CD14-positive monocyte (primary cell): ENCODE measurements at regions not wholly inside any gene's neighbourhood (a gene's known extent, or its start where the extent isn't known, plus 50 kb on each side); places are given as distances from the start of the nearest gene placed in this dataset.

Source experiments
- DNase-seq, 3 donors: peaks; one replicate each; pipeline ENCODE4 v3.0.0-alpha.2; 2011 to 2022
- H2AFZ ChIP-seq: 2 replicates; pipeline ENCODE4 v1.6.0; 2012; ENCODE audit warnings: mild to moderate bottlenecking, low read depth, low read length, inconsistent platforms; ENCODE audit not compliant: insufficient read depth, poor library complexity, severe bottlenecking
- H3K27ac ChIP-seq, 2 donors: 1 replicate in 1 of 2; 2 replicates in 1 of 2; pipeline ENCODE4 v1.5.1; 2012 to 2013; ENCODE audit warnings: low read length in 2 of 2, control low read depth in 1 of 2, inconsistent platforms in 1 of 2, low read depth in 1 of 2, mild to moderate bottlenecking in 1 of 2
- H3K27me3 ChIP-seq, 2 donors: one replicate each; pipeline versions ENCODE4 v1.6.0 to v1.6.1; 2011 to 2013; ENCODE audit warnings: low read length in 2 of 2; ENCODE audit not compliant: control insufficient read depth in 2 of 2, insufficient read depth in 2 of 2
- H3K36me3 ChIP-seq, 2 donors: replicated peaks in 1 of 2; 1 replicate in 1 of 2; 2 replicates in 1 of 2; pipeline versions ENCODE4 v1.5.1 to v1.6.1; 2012 to 2013; ENCODE audit warnings: low read length in 2 of 2, control low read depth in 1 of 2, inconsistent platforms in 1 of 2, mild to moderate bottlenecking in 1 of 2; ENCODE audit not compliant: insufficient read depth in 2 of 2, control insufficient read depth in 1 of 2
- H3K4me1 ChIP-seq, 2 donors: 1 replicate in 1 of 2; 2 replicates in 1 of 2; pipeline versions ENCODE4 v1.5.1 to v1.6.1; 2012 to 2013; ENCODE audit warnings: low read length in 2 of 2, control low read depth in 1 of 2, inconsistent platforms in 1 of 2, mild to moderate bottlenecking in 1 of 2, moderate library complexity in 1 of 2; ENCODE audit not compliant: insufficient read depth in 2 of 2, control insufficient read depth in 1 of 2
- H3K4me2 ChIP-seq: replicated peaks from 2 replicates; pipeline ENCODE3; 2012; ENCODE audit warnings: low read length, moderate library complexity, mild to moderate bottlenecking; ENCODE audit not compliant: poor library complexity, severe bottlenecking; ENCODE audit errors: extremely low read depth
- H3K4me3 ChIP-seq, 3 experiments: fragments of 200-600 bp in 1 of 3; sonication (generic) in 1 of 3; replicated peaks in 1 of 3; 1 replicate in 2 of 3; 2 replicates in 1 of 3; pipeline ENCODE4 v1.5.1; 2011 to 2013; ENCODE audit warnings: low read length in 3 of 3, mild to moderate bottlenecking in 3 of 3, control low read depth in 2 of 3, low read depth in 2 of 3, inconsistent platforms in 1 of 3, moderate library complexity in 1 of 3
- H3K79me2 ChIP-seq: 2 replicates; pipeline ENCODE4 v1.6.0; 2012; ENCODE audit warnings: mild to moderate bottlenecking, control low read depth, inconsistent platforms, low read length, moderate library complexity; ENCODE audit not compliant: insufficient read depth
- H3K9ac ChIP-seq: 2 replicates; pipeline ENCODE4 v1.6.0; 2017; ENCODE audit warnings: low read length, mild to moderate bottlenecking; ENCODE audit not compliant: insufficient read depth, poor library complexity, severe bottlenecking
- H3K9me3 ChIP-seq, 2 donors: replicated peaks in 1 of 2; 1 replicate in 1 of 2; 2 replicates in 1 of 2; pipeline versions ENCODE4 v1.5.1 to v1.6.1; 2012 to 2013; ENCODE audit warnings: low read length in 2 of 2, control low read depth in 1 of 2; ENCODE audit not compliant: control insufficient read depth in 1 of 2, insufficient read depth in 1 of 2
- H4K20me1 ChIP-seq: 2 replicates; pipeline ENCODE4 v1.6.0; 2012; ENCODE audit warnings: mild to moderate bottlenecking, low read length, control low read depth, moderate library complexity; ENCODE audit not compliant: insufficient read depth
- H3K27ac Mint-ChIP-seq, 7 donors: one replicate each; pipeline ENCODE4 v1.8.0; 2020; ENCODE audit warnings: mild to moderate bottlenecking in 7 of 7, mixed read lengths in 7 of 7, moderate library complexity in 6 of 7, inconsistent platforms in 2 of 7
- H3K27me3 Mint-ChIP-seq, 3 donors: one replicate each; pipeline ENCODE4 v1.8.0; 2021 to 2022; ENCODE audit warnings: low read depth in 3 of 3, mild to moderate bottlenecking in 3 of 3, mixed read lengths in 3 of 3, moderate library complexity in 3 of 3, inconsistent platforms in 1 of 3
- H3K36me3 Mint-ChIP-seq, 2 donors: one replicate each; pipeline ENCODE4 v1.8.0; 2020; ENCODE audit warnings: mixed read lengths in 2 of 2, inconsistent platforms in 1 of 2, mild to moderate bottlenecking in 1 of 2
- H3K4me1 Mint-ChIP-seq: one replicate; pipeline ENCODE4 v1.8.0; 2020; ENCODE audit warnings: mild to moderate bottlenecking, mixed read lengths
- H3K4me3 Mint-ChIP-seq, 2 donors: one replicate each; pipeline ENCODE4 v1.8.0; 2020; ENCODE audit warnings: mild to moderate bottlenecking in 2 of 2, mixed read lengths in 2 of 2, moderate library complexity in 1 of 2
- H3K9me3 Mint-ChIP-seq, 7 donors: one replicate each; pipeline ENCODE4 v1.8.0; 2020 to 2022; ENCODE audit warnings: mixed read lengths in 7 of 7, mild to moderate bottlenecking in 6 of 7, moderate library complexity in 6 of 7, inconsistent platforms in 2 of 7
- WGBS: methylation state at CpG from one replicate; pipeline ENCODE4 v1.1.5; 2013; ENCODE audit warnings: missing lambda C conversion rate; ENCODE audit not compliant: insufficient coverage; 5-methylcytosine and 5-hydroxymethylcytosine counted together
- intact Hi-C, 2 donors: fragments of 100-400 bp; cut with micrococcal nuclease; formaldehyde crosslinking; loops; one replicate each; pipeline versions ENCODE4 v1.15.0 to v1.15.1; 2023
- TF ChIP-seq, protein P1 (sequence below): fragments of 200-600 bp; IDR thresholded peaks from one replicate; pipeline ENCODE4 v1.8.0; 2022; ENCODE audit warnings: antibody characterized with exemption, mild to moderate bottlenecking

DNA sequence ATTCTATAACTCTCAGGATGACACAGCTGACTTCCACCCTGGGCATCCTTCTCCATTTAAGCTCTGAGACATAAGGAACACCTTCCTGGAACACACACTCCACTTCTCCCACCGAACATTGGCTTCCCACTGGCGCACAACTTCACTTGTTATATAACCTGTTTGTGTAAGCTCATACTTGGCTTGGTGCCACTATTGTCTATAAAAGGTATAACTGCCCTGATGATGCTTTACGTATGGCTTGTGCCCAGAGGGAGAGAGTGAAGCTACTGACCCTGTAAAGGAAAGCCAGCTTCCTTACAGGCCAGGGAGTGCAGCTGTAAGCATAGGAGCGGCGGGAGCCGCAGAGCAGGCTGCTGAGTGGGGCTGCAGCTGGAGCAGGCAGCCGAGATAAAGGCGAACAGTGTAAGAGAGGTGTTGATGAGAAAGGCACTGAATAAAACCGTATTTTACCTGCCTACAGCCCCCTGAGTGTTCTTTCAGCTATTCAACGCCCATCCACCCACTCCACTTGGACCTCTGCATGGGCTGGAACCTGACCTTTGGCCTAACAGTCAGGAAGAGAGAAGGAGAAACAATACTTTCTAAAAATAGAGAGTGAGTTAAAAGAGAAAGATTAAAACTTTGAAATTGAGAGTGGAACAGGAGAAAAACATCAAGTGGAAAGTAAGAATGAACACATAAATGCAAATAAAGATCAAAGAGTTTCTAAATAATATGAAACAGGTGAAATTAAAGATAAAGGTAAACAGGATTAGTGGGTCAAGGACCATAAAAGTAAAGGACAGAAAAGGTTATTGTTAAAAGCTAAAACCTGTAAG is 252.1 kb upstream of the ARHGAP42 start:
- 100% methylated on average over 1 of the region's 10 CpGs for WGBS
- no peaks in the 10 kb centered on the region for H3K27me3 Mint-ChIP-seq

DNA sequence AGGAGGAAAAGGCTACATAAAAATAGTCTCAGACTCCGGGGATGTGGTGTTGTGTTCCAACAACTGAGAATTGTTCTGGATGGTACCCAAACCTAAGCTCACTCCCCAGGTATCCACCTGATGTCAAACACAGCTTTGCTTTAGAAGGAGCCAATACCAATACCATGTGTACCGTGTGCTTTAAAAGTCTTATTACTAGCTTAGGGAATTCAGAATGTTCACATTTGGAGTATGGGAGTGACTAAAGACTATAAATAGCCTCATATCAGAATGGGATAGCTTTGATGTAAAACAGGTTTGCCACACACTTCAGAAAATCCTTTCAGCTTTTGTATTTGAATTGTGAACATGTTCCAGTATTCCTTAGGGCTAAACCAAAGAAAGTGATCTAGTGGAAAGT is 248.7 kb upstream of the ARHGAP42 start:
- H3K4me3 Mint-ChIP-seq = no peak overlapping the region

More for the DNA sequence above, 252.1 kb upstream of the ARHGAP42 start:
- Mint-ChIP-seq H3K36me3 (no peaks in the 10 kb centered on the region), H3K4me3 (no peak overlapping the region), H3K4me1 (no peaks in the 10 kb centered on the region), H3K27ac (no peak overlapping the region), H3K9me3 (peaks cover 0 to 9% (median 4%) of the 10 kb centered on the region in 7 donors)
- Histone ChIP-seq H3K27ac (no peak overlapping the region), H3K27me3 (no peaks in the 10 kb centered on the region), H3K36me3 (no peaks in the 10 kb centered on the region), H3K9ac (no peak overlapping the region), H3K4me1 (no peaks in the 10 kb centered on the region), H3K9me3 (peaks cover 0 to 5% of the 10 kb centered on the region in 2 donors), H2AFZ (no peak overlapping the region), H3K4me2 (no peak overlapping the region), H3K79me2 (no peaks in the 10 kb centered on the region), H4K20me1 (no peaks in the 10 kb centered on the region), H3K4me3 (no peak overlapping the region)
- TF ChIP-seq, protein P1, sequence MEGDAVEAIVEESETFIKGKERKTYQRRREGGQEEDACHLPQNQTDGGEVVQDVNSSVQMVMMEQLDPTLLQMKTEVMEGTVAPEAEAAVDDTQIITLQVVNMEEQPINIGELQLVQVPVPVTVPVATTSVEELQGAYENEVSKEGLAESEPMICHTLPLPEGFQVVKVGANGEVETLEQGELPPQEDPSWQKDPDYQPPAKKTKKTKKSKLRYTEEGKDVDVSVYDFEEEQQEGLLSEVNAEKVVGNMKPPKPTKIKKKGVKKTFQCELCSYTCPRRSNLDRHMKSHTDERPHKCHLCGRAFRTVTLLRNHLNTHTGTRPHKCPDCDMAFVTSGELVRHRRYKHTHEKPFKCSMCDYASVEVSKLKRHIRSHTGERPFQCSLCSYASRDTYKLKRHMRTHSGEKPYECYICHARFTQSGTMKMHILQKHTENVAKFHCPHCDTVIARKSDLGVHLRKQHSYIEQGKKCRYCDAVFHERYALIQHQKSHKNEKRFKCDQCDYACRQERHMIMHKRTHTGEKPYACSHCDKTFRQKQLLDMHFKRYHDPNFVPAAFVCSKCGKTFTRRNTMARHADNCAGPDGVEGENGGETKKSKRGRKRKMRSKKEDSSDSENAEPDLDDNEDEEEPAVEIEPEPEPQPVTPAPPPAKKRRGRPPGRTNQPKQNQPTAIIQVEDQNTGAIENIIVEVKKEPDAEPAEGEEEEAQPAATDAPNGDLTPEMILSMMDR = no peak
- DNase-seq = no peak
- intact Hi-C loops = no loop called here

More for the DNA sequence above, 248.7 kb upstream of the ARHGAP42 start:
- peaks cover 0 to 3% (median 0%) of the 10 kb centered on the region in 3 donors for H3K27me3 Mint-ChIP-seq
- no peak overlapping the region for H3K27ac Mint-ChIP-seq
- no peaks in the 10 kb centered on the region for H3K36me3 Mint-ChIP-seq
- intact Hi-C loops = no loop called here
- Histone ChIP-seq H3K79me2 (no peaks in the 10 kb centered on the region), H3K27me3 (no peaks in the 10 kb centered on the region), H3K9me3 (peaks cover 5 to 7% of the 10 kb centered on the region in 2 donors), H3K4me3 (no peak overlapping the region), H2AFZ (no peak overlapping the region), H3K4me1 (no peaks in the 10 kb centered on the region), H3K9ac (no peak overlapping the region), H4K20me1 (no peaks in the 10 kb centered on the region), H3K27ac (no peak overlapping the region), H3K4me2 (no peak overlapping the region), H3K36me3 (no peaks in the 10 kb centered on the region)
- H3K4me1 Mint-ChIP-seq = no peaks in the 10 kb centered on the region
- DNase-seq = no peak
- WGBS = no CpG with 5 or more reads among the region's 2 CpGs
- TF ChIP-seq, protein P1 = no peak
- peaks cover 0 to 8% (median 4%) of the 10 kb centered on the region in 7 donors for H3K9me3 Mint-ChIP-seq
